IPS-20b (cell line): ENCODE measurements at regions not wholly inside any gene's neighbourhood (a gene's known extent, or its start where the extent isn't known, plus 50 kb on each side); places are given as distances from the start of the nearest gene placed in this dataset.

Experiments used
- H3K27ac ChIP-seq: one replicate; pipeline ENCODE4 v1.5.1; 2013; ENCODE audit warnings: low read length
- H3K27me3 ChIP-seq: 2 replicates; pipeline ENCODE4 v1.6.1; 2013; ENCODE audit warnings: mild to moderate bottlenecking, low read length, inconsistent platforms; ENCODE audit not compliant: insufficient read depth
- H3K36me3 ChIP-seq: 2 replicates; pipeline ENCODE4 v1.6.1; 2013; ENCODE audit warnings: low read depth, mild to moderate bottlenecking, inconsistent platforms, low read length, moderate library complexity; ENCODE audit not compliant: insufficient read depth
- H3K4me1 ChIP-seq: 2 replicates; pipeline ENCODE4 v1.6.1; 2013; ENCODE audit warnings: mild to moderate bottlenecking, control low read depth, inconsistent platforms, low read length, moderate library complexity; ENCODE audit not compliant: insufficient read depth
- H3K4me3 ChIP-seq: 2 replicates; pipeline ENCODE4 v1.5.1; 2013; ENCODE audit warnings: mild to moderate bottlenecking, low read length, inconsistent platforms
- H3K9ac ChIP-seq: 2 replicates; pipeline ENCODE4 v1.6.1; 2013; ENCODE audit warnings: low read depth, mild to moderate bottlenecking, inconsistent platforms, low read length, moderate library complexity
- H3K9me3 ChIP-seq: 2 replicates; pipeline ENCODE4 v1.6.1; 2013; ENCODE audit warnings: mild to moderate bottlenecking, low read depth, low read length, inconsistent platforms; ENCODE audit not compliant: insufficient read depth

- Histone ChIP-seq H3K4me3 (no peak overlapping the region), H3K9me3 (no peaks in the 10 kb centered on the region; the same call in 1 of the 2 replicates), H3K9ac (no peak overlapping the region), H3K4me1 (no peaks in the 10 kb centered on the region), H3K36me3 (no peaks in the 10 kb centered on the region), H3K27me3 (no peaks in the 10 kb centered on the region), H3K27ac (no peak overlapping the region)
Observed at GRCh38 chr3:17793542-17794195, 51.2 kb upstream of the TBC1D5 start.
